PC-3 (cell line): ENCODE measurements at regions not wholly inside any gene's neighbourhood (a gene's known extent, or its start where the extent isn't known, plus 50 kb on each side); places are given as distances from the start of the nearest gene placed in this dataset.

Experiments used
- CTCF ChIP-seq: fragments of 300-600 bp; sonication (generic); conservative IDR thresholded peaks from 2 replicates; pipeline ENCODE4 v1.5.1; 2017; ENCODE audit warnings: antibody characterized with exemption, low read depth, mild to moderate bottlenecking, low read length
- EZH2 ChIP-seq: fragments of 300-600 bp; sonication (generic); IDR thresholded peaks from one replicate; pipeline ENCODE4 v1.6.1; 2017; ENCODE audit warnings: antibody characterized with exemption, mild to moderate bottlenecking, low read length; ENCODE audit not compliant: unreplicated experiment
- EZH2phosphoT487 ChIP-seq: fragments of 300-600 bp; sonication (generic); IDR thresholded peaks from 2 replicates; pipeline ENCODE4 v1.6.1; 2018; ENCODE audit warnings: mild to moderate bottlenecking, antibody characterized with exemption, low read length, borderline replicate concordance

- TF ChIP-seq CTCF = no peak
- TF ChIP-seq EZH2phosphoT487 = no peak
- no peak for TF ChIP-seq EZH2
Measured at GRCh38 chr19:31450696-31451095, 101.5 kb upstream of the TSHZ3 start.
